Hematopoietic multipotent progenitor cell (in vitro differentiated cells): ENCODE measurements at regions not wholly inside any gene's neighbourhood (a gene's known extent, or its start where the extent isn't known, plus 50 kb on each side); places are given as distances from the start of the nearest gene placed in this dataset.
A peak's percentile ranks its signal among the peaks of the same experiment; 100 is the strongest.
"Not testable (repeated sequence)": the region's sequence is repeated elsewhere in the genome, so short reads cannot be mapped to it uniquely, and the experiment has no call there.

Source experiments
- DNase-seq, 3 donors: peaks; one replicate each; pipeline ENCODE4 v3.0.0-alpha.2; 2011 to 2015; ENCODE audit warnings: low read depth in 2 of 3, low spot score in 2 of 3

- DNase-seq, result no peak
Observed at GRCh38 chr5:158607088-158607487, 492.6 kb downstream of the EBF1 start.

- no peak for DNase-seq
Observed at GRCh38 chr5:158606233-158606632, 493.5 kb downstream of the EBF1 start.

- no peak for DNase-seq
Observed at GRCh38 chr5:158602981-158603380, 496.7 kb downstream of the EBF1 start.

GRCh38 chr5:158601118-158601517 is 498.6 kb downstream of the EBF1 start:
- DNase-seq, result no peak

- no peak for DNase-seq
Observed at GRCh38 chr5:158600679-158601078, 499.0 kb downstream of the EBF1 start.

- peak in 1 of 3 donors; percentile 15 for DNase-seq
Observed at GRCh38 chr5:158599157-158599556, 500.6 kb downstream of the EBF1 start.

GRCh38 chr5:158594595-158595242 is 505.0 kb downstream of the EBF1 start:
- DNase-seq, result no peak

GRCh38 chr5:158593925-158594324 is 505.8 kb downstream of the EBF1 start:
- no peak for DNase-seq

- DNase-seq, result no peak
Observed at GRCh38 chr5:158591301-158591863, 508.3 kb downstream of the EBF1 start.

GRCh38 chr5:158590746-158591300 is 508.9 kb downstream of the EBF1 start:
- no peak for DNase-seq

GRCh38 chr5:158589939-158590338 is 509.8 kb downstream of the EBF1 start:
- DNase-seq, result peak in 2 of 3 donors; percentile 51 to 88

GRCh38 chr5:158588617-158589016 is 511.1 kb downstream of the EBF1 start:
- DNase-seq, result no peak

GRCh38 chr5:158586054-158586453 is 513.7 kb downstream of the EBF1 start:
- DNase-seq, result no peak

- not testable (repeated sequence) for DNase-seq
Observed at GRCh38 chr5:158582669-158583068, 517.0 kb downstream of the EBF1 start.

GRCh38 chr5:158573829-158574228 is 525.9 kb downstream of the EBF1 start:
- no peak for DNase-seq

GRCh38 chr5:158570502-158570901 is 529.2 kb downstream of the EBF1 start:
- no peak for DNase-seq

GRCh38 chr5:158569534-158569933 is 530.2 kb downstream of the EBF1 start:
- DNase-seq, result no peak

GRCh38 chr5:158565017-158565789 is 534.5 kb downstream of the EBF1 start:
- DNase-seq, result no peak

- DNase-seq, result no peak
Observed at GRCh38 chr5:158563760-158564390, 535.8 kb downstream of the EBF1 start.

GRCh38 chr5:158561562-158562190 is 538.0 kb downstream of the EBF1 start:
- DNase-seq, result no peak

- DNase-seq, result no peak
Observed at GRCh38 chr5:158560170-158560569, 539.5 kb downstream of the EBF1 start.
